Left colon (tissue), 2 donors: ENCODE measurements at regions not wholly inside any gene's neighbourhood (a gene's known extent, or its start where the extent isn't known, plus 50 kb on each side); places are given as distances from the start of the nearest gene placed in this dataset.
"Not testable (repeated sequence)": the region's sequence is repeated elsewhere in the genome, so short reads cannot be mapped to it uniquely, and the experiment has no call there.

Source experiments
- ATAC-seq: fragments of 200-7000 bp; cut with Tn5 transposase; one replicate; pipeline ENCODE4 v1.9.1; 2020; ENCODE audit warnings: mild to moderate bottlenecking, moderate library complexity
- DNase-seq, 2 donors: peaks; one replicate each; pipeline ENCODE4 v3.0.0-alpha.2; 2020
- intact Hi-C, 2 donors: fragments of 100-400 bp; cut with DNase I in 1 of 2; cut with micrococcal nuclease in 1 of 2; formaldehyde crosslinking; loops; one replicate each; pipeline versions ENCODE4 v1.11.2 to v1.14.0; 2022; cut with DNase I, micrococcal nuclease
- donor health status: DM: no; HTN: no; CAD: no.
- donor health status: DM: yes; HTN: yes; CAD: no.

GRCh38 chr13:79194272-79194671 is 211.8 kb downstream of the RBM26 start:
- intact Hi-C loops: no loop called here
- ATAC-seq (no peak), DNase-seq (no peak)

GRCh38 chr13:79191501-79191900 is 214.6 kb downstream of the RBM26 start:
- ATAC-seq: no peak
- no peak for DNase-seq
- intact Hi-C loops: no loop called here

GRCh38 chr13:79190932-79191331 is 215.1 kb downstream of the RBM26 start:
- intact Hi-C loops: no loop called here
- ATAC-seq: no peak
- DNase-seq: no peak

GRCh38 chr13:79187917-79188690 is 218.0 kb downstream of the RBM26 start:
- ATAC-seq (no peak), DNase-seq (no peak)
- intact Hi-C loops: no loop called here

GRCh38 chr13:79185580-79185979 is 220.5 kb downstream of the RBM26 start:
- ATAC-seq: no peak
- intact Hi-C loops: no loop called here
- DNase-seq: no peak

GRCh38 chr13:79183231-79183630 is 222.8 kb downstream of the RBM26 start:
- intact Hi-C loops: no loop called here
- ATAC-seq (no peak), DNase-seq (no peak)

GRCh38 chr13:79173691-79174090 is 232.4 kb downstream of the RBM26 start:
- intact Hi-C loops, DNase-seq, ATAC-seq: not testable (repeated sequence)

GRCh38 chr13:79172924-79173323 is 233.1 kb downstream of the RBM26 start:
- DNase-seq, intact Hi-C loops, ATAC-seq: not testable (repeated sequence)

GRCh38 chr13:79171141-79172061 is 234.7 kb downstream of the RBM26 start:
- intact Hi-C loops: no loop called here
- ATAC-seq (no peak), DNase-seq (no peak)

- ATAC-seq (no peak), DNase-seq (no peak)
- intact Hi-C loops: no loop called here
Observed at GRCh38 chr13:79160818-79161217, 245.2 kb downstream of the RBM26 start.

GRCh38 chr13:79155883-79156282 is 250.2 kb downstream of the RBM26 start:
- ATAC-seq (no peak), DNase-seq (no peak)
- intact Hi-C loops: no loop called here

GRCh38 chr13:79149210-79149609 is 256.8 kb downstream of the RBM26 start:
- intact Hi-C loops: no loop called here
- DNase-seq (no peak), ATAC-seq (no peak)

GRCh38 chr13:79141082-79141481 is 265.0 kb downstream of the RBM26 start:
- ATAC-seq: no peak
- DNase-seq: no peak
- intact Hi-C loops: no loop called here

GRCh38 chr13:79128158-79128557 is 277.9 kb downstream of the RBM26 start:
- ATAC-seq (no peak), DNase-seq (no peak)
- intact Hi-C loops: no loop called here

GRCh38 chr13:79126706-79127105 is 279.3 kb downstream of the RBM26 start:
- intact Hi-C loops: no loop called here
- ATAC-seq (no peak), DNase-seq (no peak)

- intact Hi-C loops: no loop called here
- DNase-seq (no peak), ATAC-seq (no peak)
Observed at GRCh38 chr13:79124183-79124582, 281.9 kb downstream of the RBM26 start.

- ATAC-seq (no peak), DNase-seq (no peak)
- intact Hi-C loops: no loop called here
Observed at GRCh38 chr13:79121286-79121685, 284.8 kb downstream of the RBM26 start.

- no peak for DNase-seq
- intact Hi-C loops: no loop called here
- no peak for ATAC-seq
Observed at GRCh38 chr13:79119578-79120107, 286.4 kb downstream of the RBM26 start.

GRCh38 chr13:79112016-79112415 is 294.0 kb downstream of the RBM26 start:
- DNase-seq (no peak), ATAC-seq (no peak)
- intact Hi-C loops: no loop called here
